Endothelial cell of umbilical vein (primary cell): ENCODE measurements at regions not wholly inside any gene's neighbourhood (a gene's known extent, or its start where the extent isn't known, plus 50 kb on each side); places are given as distances from the start of the nearest gene placed in this dataset.
A peak's percentile ranks its signal among the peaks of the same experiment; 100 is the strongest.

Experiments used
- BruUV-seq: library from RNA; stranded (reverse); fragments of 400-500 nt; replicated peaks from 2 replicates; lab custom pipeline; 2021; lab: Mats Ljungman, UMichigan
- CTCF ChIA-PET: fragments of 300-600, 350-600 bp; sonication (Branson Sonifier 250); formaldehyde crosslinking; loops from one replicate; lab custom pipeline; 2021; ENCODE audit warnings: antibody characterized with exemption, inconsistent platforms; lab: Charles Lee
- POLR2A ChIA-PET: fragments of 300-600, 350-600 bp; sonication (Branson Sonifier 250); formaldehyde crosslinking; loops from one replicate; lab custom pipeline; 2021; ENCODE audit warnings: antibody characterized with exemption, inconsistent platforms; lab: Charles Lee
- DNase-seq: peaks from one replicate; pipeline ENCODE4 v3.0.0-alpha.2; 2011; ENCODE audit warnings: low read depth, low spot score
- FAIRE-seq: peaks from 2 replicates; lab custom pipeline; 2011; peaks lifted over from hg19 to GRCh38; lab: Jason Lieb, UNC
- H2AFZ ChIP-seq: 2 replicates; pipeline ENCODE4 v1.6.0; 2012; ENCODE audit warnings: low read depth, low read length, control low read depth, inconsistent platforms
- H3K27ac ChIP-seq: 2 replicates; pipeline ENCODE4 v1.5.1; 2011; ENCODE audit warnings: low read depth, mild to moderate bottlenecking, control low read depth, low read length, moderate library complexity; ENCODE audit not compliant: insufficient read depth
- H3K27me3 ChIP-seq, 2 experiments: 2 replicates each; pipeline versions ENCODE4 v1.6.0 to v1.6.1; 2011; ENCODE audit warnings: low read length in 2 of 2, mixed read lengths in 1 of 2; ENCODE audit not compliant: control insufficient read depth in 2 of 2, insufficient read depth in 2 of 2
- H3K36me3 ChIP-seq, 2 experiments: 2 replicates in 1 of 2; 3 replicates in 1 of 2; pipeline ENCODE4 v1.5.1; 2011; ENCODE audit warnings: low read length in 2 of 2, mild to moderate bottlenecking in 1 of 2, moderate library complexity in 1 of 2; ENCODE audit not compliant: control insufficient read depth in 2 of 2, insufficient read depth in 2 of 2; ENCODE audit errors: extremely low read depth in 1 of 2
- H3K4me1 ChIP-seq: 3 replicates; pipeline ENCODE4 v1.5.1; 2011; ENCODE audit warnings: mild to moderate bottlenecking, low read length; ENCODE audit not compliant: control insufficient read depth, insufficient read depth; ENCODE audit errors: extremely low read depth
- H3K4me2 ChIP-seq: 2 replicates; pipeline ENCODE4 v1.6.1; 2011; ENCODE audit warnings: low read length, control low read depth, mixed read lengths; ENCODE audit not compliant: insufficient read depth
- H3K4me3 ChIP-seq, 3 experiments: fragments of 200-600 bp in 1 of 3; sonication (generic), shearing (Covaris generic) in 1 of 3; replicated peaks in 1 of 3; 2 replicates each; pipeline ENCODE4 v1.5.1; 2011 to 2016; ENCODE audit warnings: control low read depth in 3 of 3, low read length in 3 of 3, mild to moderate bottlenecking in 2 of 3, inconsistent platforms in 1 of 3, low read depth in 1 of 3, moderate library complexity in 1 of 3; ENCODE audit not compliant: insufficient read depth in 1 of 3
- H3K79me2 ChIP-seq: 2 replicates; pipeline ENCODE4 v1.6.0; 2012; ENCODE audit warnings: low read length, inconsistent platforms; ENCODE audit not compliant: control insufficient read depth, insufficient read depth
- H3K9ac ChIP-seq: replicated peaks from 2 replicates; pipeline ENCODE3; 2011; ENCODE audit warnings: low read length, control low read depth; ENCODE audit not compliant: insufficient read depth; ENCODE audit errors: extremely low read depth
- H3K9me1 ChIP-seq: replicated peaks from 3 replicates; pipeline ENCODE4 v1.6.0; 2011; ENCODE audit warnings: mild to moderate bottlenecking, low read length; ENCODE audit not compliant: control insufficient read depth, insufficient read depth; ENCODE audit errors: extremely low read depth
- H3K9me3 ChIP-seq: replicated peaks from 2 replicates; pipeline ENCODE4 v1.5.1; 2012; ENCODE audit warnings: low read length, inconsistent platforms; ENCODE audit not compliant: control insufficient read depth, insufficient read depth
- H4K20me1 ChIP-seq: replicated peaks from 2 replicates; pipeline ENCODE3; 2011; ENCODE audit warnings: mild to moderate bottlenecking, low read length; ENCODE audit not compliant: control insufficient read depth, insufficient read depth; ENCODE audit errors: extremely low read depth
- CTCF ChIP-seq, 2 donors: IDR thresholded peaks; 1 replicate in 1 of 2; 2 replicates in 1 of 2; pipeline ENCODE4 v1.5.1; 2011; ENCODE audit warnings: low read length in 2 of 2, mild to moderate bottlenecking in 2 of 2, moderate library complexity in 2 of 2, control low read depth in 1 of 2, inconsistent platforms in 1 of 2, low read depth in 1 of 2; ENCODE audit not compliant: insufficient read depth in 1 of 2; ENCODE audit errors: extremely low read depth in 1 of 2
- GATA2 ChIP-seq: IDR thresholded peaks from 2 replicates; pipeline ENCODE4 v1.7.0; 2011; ENCODE audit warnings: low read depth, mild to moderate bottlenecking, moderate library complexity, mixed read lengths, low read length; ENCODE audit not compliant: insufficient read length, insufficient read depth
- POLR2AphosphoS5 ChIP-seq: IDR thresholded peaks from 2 replicates; pipeline ENCODE4 v1.6.1; 2012; ENCODE audit warnings: low read depth, mild to moderate bottlenecking, control low read depth, low read length, moderate library complexity; ENCODE audit not compliant: insufficient read depth
- dilution Hi-C: fragments of 300-500 bp; cut with MboI; formaldehyde crosslinking; loops from one replicate; pipeline ENCODE4 v1.15.0; 2019; ENCODE audit warnings: low sequenced_read_pairs; ENCODE audit not compliant: extremely low pct_ligation_motif_present
- intact Hi-C: fragments of 100-400 bp; cut with micrococcal nuclease; formaldehyde crosslinking; loops from one replicate; pipeline ENCODE4 v1.10.0; 2022

- Histone ChIP-seq H3K9me1 (no peaks in the 10 kb centered on the region), H2AFZ (no peak overlapping the region), H3K9me3 (no peaks in the 10 kb centered on the region), H3K4me3 (no peak overlapping the region), H3K79me2 (no peaks in the 10 kb centered on the region), H3K9ac (no peak overlapping the region), H3K4me2 (no peak overlapping the region), H3K27me3 (no peaks in the 10 kb centered on the region), H3K36me3 (no peaks in the 10 kb centered on the region), H4K20me1 (no peaks in the 10 kb centered on the region), H3K4me1 (no peaks in the 10 kb centered on the region), H3K27ac (no peak overlapping the region)
- POLR2A ChIA-PET: no interaction called here
- intact Hi-C loops (no loop called here), dilution Hi-C loops (no loop called here)
- CTCF ChIA-PET: no interaction called here
- FAIRE-seq (no peak), DNase-seq (no peak)
- no TSS peak for BruUV-seq
- TF ChIP-seq CTCF (IDR thresholded peaks at IDR 0.05; ENCODE audit: extremely low read depth in 1 of 2, insufficient read depth in 1 of 2, low read depth in 1 of 2, low read length in 2 of 2): no peak
- peak; percentile 14 for TF ChIP-seq GATA2
Observed at GRCh38 chr6:14732226-14732843, 513.5 kb upstream of the JARID2 start.

GRCh38 chr6:14732844-14733757 lies 512.8 kb upstream of the JARID2 start:
- POLR2A ChIA-PET: no interaction called here
- FAIRE-seq (no peak), DNase-seq (no peak)
- H3K9me1 ChIP-seq: no peaks in the 10 kb centered on the region
- no peaks in the 10 kb centered on the region for H3K79me2 ChIP-seq
- H3K4me2 ChIP-seq: no peak overlapping the region
- CTCF ChIA-PET: no interaction called here
- no peaks in the 10 kb centered on the region for H3K36me3 ChIP-seq
- H3K4me3 ChIP-seq: no peak overlapping the region
- intact Hi-C loops (no loop called here), dilution Hi-C loops (no loop called here)
- no peak for TF ChIP-seq POLR2AphosphoS5
- no TSS peak for BruUV-seq
- no peaks in the 10 kb centered on the region for H4K20me1 ChIP-seq
- no peaks in the 10 kb centered on the region for H3K9me3 ChIP-seq
- H3K27ac ChIP-seq: no peak overlapping the region
- no peaks in the 10 kb centered on the region for H3K4me1 ChIP-seq
- H3K27me3 ChIP-seq: no peaks in the 10 kb centered on the region
- no peak overlapping the region for H3K9ac ChIP-seq
- H2AFZ ChIP-seq: no peak overlapping the region
